ENCODE measurements at regions not wholly inside any gene's neighbourhood (a gene's known extent, or its start where the extent isn't known, plus 50 kb on each side); places are given as distances from the start of the nearest gene placed in this dataset.

DNA sequence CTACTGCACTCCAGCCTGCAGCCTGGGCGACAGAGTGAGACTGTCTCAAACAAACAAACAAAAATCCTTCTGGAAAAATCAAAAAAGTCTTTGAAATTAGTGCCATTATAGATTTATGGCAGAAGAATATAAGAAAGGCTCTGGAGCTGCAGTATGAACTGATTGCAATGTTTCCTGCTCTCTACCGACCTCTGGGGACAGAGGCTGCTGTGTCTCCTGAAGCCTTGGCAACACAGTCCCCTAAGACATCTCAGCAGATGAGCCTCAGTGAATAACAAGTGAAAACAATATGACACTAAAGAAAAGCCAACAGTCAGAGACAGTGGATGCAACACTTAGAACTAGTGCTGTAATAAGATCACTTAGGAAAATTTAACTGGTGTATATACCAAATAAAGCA is 494.9 kb upstream of the LRATD1 start:
- Histone ChIP-seq H3K4me3 (ENCODE audit: low read length) (no peak overlapping the region), H3K79me2 (ENCODE audit: low read length) (no peaks in the 10 kb centered on the region), H3K4me2 (ENCODE audit: low read depth, low read length) (no peak overlapping the region), H3K27ac (ENCODE audit: low read length) (no peak overlapping the region), H3K27me3 (replicated peaks; ENCODE audit: insufficient read depth, low read length) (no peaks in the 10 kb centered on the region), H3K9me2 (replicated peaks; ENCODE audit: insufficient read depth, low read length) (no peaks in the 10 kb centered on the region), H4K20me1 (ENCODE audit: insufficient read depth, low read length) (no peaks in the 10 kb centered on the region), H3F3A (ENCODE audit: insufficient read depth, low read length) (no peaks in the 10 kb centered on the region), H3K9ac (ENCODE audit: low read length) (no peak overlapping the region), H3K9me3 (replicated peaks; ENCODE audit: insufficient read depth, low read length) (no peaks in the 10 kb centered on the region; the same call in 1 of the 2 replicates), H3K36me3 (replicated peaks; ENCODE audit: insufficient read depth, low read length) (no peaks in the 10 kb centered on the region), H2AFZ (ENCODE audit: low read length) (no peak overlapping the region), H3K4me1 (ENCODE audit: low read length) (0 out of 2 replicates have a peak, but pooled peaks cover under 1% of the 10 kb centered on the region)
- DNase-seq = no peak
- TF ChIP-seq EZH2phosphoT487 (IDR thresholded peaks at IDR 0.05; ENCODE audit: low read length) = no peak
- no peak for TF ChIP-seq EZH2 (optimal IDR thresholded peaks at IDR 0.05; ENCODE audit: low read depth, low read length)
- TF ChIP-seq, protein P1, sequence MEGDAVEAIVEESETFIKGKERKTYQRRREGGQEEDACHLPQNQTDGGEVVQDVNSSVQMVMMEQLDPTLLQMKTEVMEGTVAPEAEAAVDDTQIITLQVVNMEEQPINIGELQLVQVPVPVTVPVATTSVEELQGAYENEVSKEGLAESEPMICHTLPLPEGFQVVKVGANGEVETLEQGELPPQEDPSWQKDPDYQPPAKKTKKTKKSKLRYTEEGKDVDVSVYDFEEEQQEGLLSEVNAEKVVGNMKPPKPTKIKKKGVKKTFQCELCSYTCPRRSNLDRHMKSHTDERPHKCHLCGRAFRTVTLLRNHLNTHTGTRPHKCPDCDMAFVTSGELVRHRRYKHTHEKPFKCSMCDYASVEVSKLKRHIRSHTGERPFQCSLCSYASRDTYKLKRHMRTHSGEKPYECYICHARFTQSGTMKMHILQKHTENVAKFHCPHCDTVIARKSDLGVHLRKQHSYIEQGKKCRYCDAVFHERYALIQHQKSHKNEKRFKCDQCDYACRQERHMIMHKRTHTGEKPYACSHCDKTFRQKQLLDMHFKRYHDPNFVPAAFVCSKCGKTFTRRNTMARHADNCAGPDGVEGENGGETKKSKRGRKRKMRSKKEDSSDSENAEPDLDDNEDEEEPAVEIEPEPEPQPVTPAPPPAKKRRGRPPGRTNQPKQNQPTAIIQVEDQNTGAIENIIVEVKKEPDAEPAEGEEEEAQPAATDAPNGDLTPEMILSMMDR (IDR thresholded peaks at IDR 0.05; ENCODE audit: low read length) = no peak

DNA sequence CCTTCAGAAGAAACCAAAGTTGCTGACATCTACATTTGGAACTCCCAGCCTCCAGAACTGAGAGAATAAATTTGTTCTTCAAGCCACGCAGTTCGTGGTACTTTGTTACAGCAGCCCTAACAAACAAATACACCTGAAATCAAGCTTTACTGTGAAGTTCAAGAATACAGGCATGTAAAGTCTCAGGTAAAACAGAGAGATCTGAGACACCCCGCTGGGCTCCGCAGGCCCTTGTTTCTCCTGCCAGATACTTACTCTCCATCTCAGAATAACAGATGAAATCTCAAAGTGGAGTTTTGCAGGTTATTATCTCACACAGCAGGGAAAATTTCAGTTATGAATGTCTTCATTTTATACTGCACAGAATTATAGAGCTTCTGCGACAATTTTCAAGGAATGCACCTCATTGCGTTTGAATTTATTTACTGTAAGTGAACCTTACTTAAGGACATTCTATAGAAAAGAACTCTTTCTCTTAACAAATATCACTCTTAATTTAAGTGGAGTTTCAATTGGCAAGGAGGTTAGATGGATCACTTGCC is 492.4 kb upstream of the LRATD1 start:
- TF ChIP-seq EZH2 (optimal IDR thresholded peaks at IDR 0.05; ENCODE audit: low read depth, low read length) (no peak), EZH2phosphoT487 (IDR thresholded peaks at IDR 0.05; ENCODE audit: low read length) (no peak)
- TF ChIP-seq, protein P1 (IDR thresholded peaks at IDR 0.05; ENCODE audit: low read length) = no peak
- Histone ChIP-seq H3K4me1 (ENCODE audit: low read length) (peaks cover 7% of the 10 kb centered on the region), H2AFZ (ENCODE audit: low read length) (no peak overlapping the region), H3K27ac (ENCODE audit: low read length) (no peak overlapping the region), H3K27me3 (replicated peaks; ENCODE audit: insufficient read depth, low read length) (no peaks in the 10 kb centered on the region), H4K20me1 (ENCODE audit: insufficient read depth, low read length) (no peaks in the 10 kb centered on the region), H3K4me2 (ENCODE audit: low read depth, low read length) (no peak overlapping the region), H3F3A (ENCODE audit: insufficient read depth, low read length) (0 out of 2 replicates have a peak, but pooled peaks cover 6% of the 10 kb centered on the region), H3K9me3 (replicated peaks; ENCODE audit: insufficient read depth, low read length) (no peaks in the 10 kb centered on the region), H3K36me3 (replicated peaks; ENCODE audit: insufficient read depth, low read length) (no peaks in the 10 kb centered on the region), H3K9ac (ENCODE audit: low read length) (no peak overlapping the region), H3K79me2 (ENCODE audit: low read length) (no peaks in the 10 kb centered on the region), H3K4me3 (ENCODE audit: low read length) (no peak overlapping the region), H3K9me2 (replicated peaks; ENCODE audit: insufficient read depth, low read length) (no peaks in the 10 kb centered on the region)
- DNase-seq = no peak

DNA sequence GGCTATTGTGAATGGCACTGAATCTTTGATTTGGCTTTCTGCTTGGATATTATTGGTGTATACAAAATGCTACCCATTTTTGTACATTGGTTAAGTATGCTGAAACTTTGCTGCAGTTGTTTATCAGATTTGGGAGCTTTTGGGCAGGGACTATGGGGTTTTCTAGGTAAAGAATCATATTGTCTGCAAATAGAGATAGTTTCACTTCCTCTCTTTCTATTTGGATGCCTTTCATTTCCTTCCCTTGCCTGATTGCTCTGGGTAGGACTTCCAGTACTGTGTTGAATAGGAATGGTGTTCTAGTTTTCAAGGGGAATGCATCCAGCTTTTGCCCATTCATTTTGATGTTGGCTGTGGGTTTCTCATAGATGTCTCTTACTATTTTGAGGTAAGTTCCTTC is 489.1 kb upstream of the LRATD1 start:
- Histone ChIP-seq H3K9ac (ENCODE audit: low read length) (no peak overlapping the region), H3F3A (ENCODE audit: insufficient read depth, low read length) (0 out of 2 replicates have a peak, but pooled peaks cover 6% of the 10 kb centered on the region), H3K27ac (ENCODE audit: low read length) (peak overlapping the region; percentile 32; the same call in 1 of the 2 replicates), H3K4me2 (ENCODE audit: low read depth, low read length) (peak overlapping the region; percentile 13; the same call in 1 of the 2 replicates), H3K9me2 (replicated peaks; ENCODE audit: insufficient read depth, low read length) (no peaks in the 10 kb centered on the region), H3K27me3 (replicated peaks; ENCODE audit: insufficient read depth, low read length) (no peaks in the 10 kb centered on the region), H3K4me3 (ENCODE audit: low read length) (no peak overlapping the region), H3K9me3 (replicated peaks; ENCODE audit: insufficient read depth, low read length) (no peaks in the 10 kb centered on the region), H4K20me1 (ENCODE audit: insufficient read depth, low read length) (no peaks in the 10 kb centered on the region), H3K4me1 (ENCODE audit: low read length) (peaks cover 7% of the 10 kb centered on the region), H3K36me3 (replicated peaks; ENCODE audit: insufficient read depth, low read length) (no peaks in the 10 kb centered on the region), H2AFZ (ENCODE audit: low read length) (no peak overlapping the region), H3K79me2 (ENCODE audit: low read length) (no peaks in the 10 kb centered on the region)
- TF ChIP-seq EZH2 (optimal IDR thresholded peaks at IDR 0.05; ENCODE audit: low read depth, low read length) = no peak
- TF ChIP-seq EZH2phosphoT487 (IDR thresholded peaks at IDR 0.05; ENCODE audit: low read length) = no peak
- TF ChIP-seq, protein P1 (IDR thresholded peaks at IDR 0.05; ENCODE audit: low read length) = no peak
- peak; percentile 33 for DNase-seq
